ENCODE measurements at regions not wholly inside any gene's neighbourhood (a gene's known extent, or its start where the extent isn't known, plus 50 kb on each side); places are given as distances from the start of the nearest gene placed in this dataset.

DNA sequence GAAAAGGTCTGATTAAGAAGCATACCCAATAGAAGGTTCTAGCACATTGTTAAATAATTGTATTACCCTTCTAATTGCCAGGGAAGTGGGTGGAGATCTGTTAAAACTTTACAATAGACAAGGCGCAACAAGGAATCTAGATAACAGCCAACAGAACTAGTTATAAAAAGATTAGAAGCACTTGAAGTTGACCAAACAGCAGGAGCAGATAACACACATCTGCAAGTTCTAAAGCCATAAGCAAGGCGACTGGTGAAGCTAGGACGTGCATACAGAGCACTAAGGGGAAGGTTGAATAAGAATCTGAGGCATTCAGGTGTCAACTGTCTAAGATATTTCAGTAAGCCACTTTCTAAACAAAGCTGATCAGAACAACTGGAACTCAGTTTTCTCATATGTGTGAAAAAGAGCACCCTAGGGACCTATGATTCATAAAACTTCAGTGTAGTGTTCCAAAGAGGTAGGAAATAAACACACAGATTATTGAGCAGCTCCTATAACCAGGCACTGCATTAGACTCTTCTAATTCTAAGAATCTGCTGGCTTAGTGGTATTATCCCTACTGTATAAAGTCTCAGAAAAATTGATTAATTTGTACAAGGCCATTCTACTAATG lies 111.2 kb downstream of the SAMD9 start:
- H3K36me3 ChIP-seq (ENCODE audit: control insufficient read depth in 2 of 2, extremely low read depth in 1 of 2, insufficient read depth in 2 of 2, low read length in 2 of 2), result no peaks in the 10 kb centered on the region
- H3K79me2 ChIP-seq (ENCODE audit: control insufficient read depth, insufficient read depth, low read length), result no peaks in the 10 kb centered on the region
- no peaks in the 10 kb centered on the region for H4K20me1 ChIP-seq (ENCODE audit: control insufficient read depth, extremely low read depth, insufficient read depth, low read length)
- H3K27ac ChIP-seq (ENCODE audit: control insufficient read depth, insufficient read depth, low read length), result no peak overlapping the region
- H3K4me2 ChIP-seq (ENCODE audit: control insufficient read depth, extremely low read depth, insufficient read depth, low read depth, low read length), result no peak overlapping the region
- H3K4me3 ChIP-seq (ENCODE audit: control insufficient read depth in 2 of 3, extremely low read depth in 1 of 3, insufficient read depth in 2 of 3, low read depth in 1 of 3, low read length in 3 of 3), result no peak overlapping the region
- dilution Hi-C loops (cut with MboI; ENCODE audit: extremely low pct_ligation_motif_present, low sequenced_read_pairs), result no loop called here
- TF ChIP-seq EZH2 (IDR thresholded peaks at IDR 0.05; ENCODE audit: low read length), result no peak
- TF ChIP-seq, protein P1, sequence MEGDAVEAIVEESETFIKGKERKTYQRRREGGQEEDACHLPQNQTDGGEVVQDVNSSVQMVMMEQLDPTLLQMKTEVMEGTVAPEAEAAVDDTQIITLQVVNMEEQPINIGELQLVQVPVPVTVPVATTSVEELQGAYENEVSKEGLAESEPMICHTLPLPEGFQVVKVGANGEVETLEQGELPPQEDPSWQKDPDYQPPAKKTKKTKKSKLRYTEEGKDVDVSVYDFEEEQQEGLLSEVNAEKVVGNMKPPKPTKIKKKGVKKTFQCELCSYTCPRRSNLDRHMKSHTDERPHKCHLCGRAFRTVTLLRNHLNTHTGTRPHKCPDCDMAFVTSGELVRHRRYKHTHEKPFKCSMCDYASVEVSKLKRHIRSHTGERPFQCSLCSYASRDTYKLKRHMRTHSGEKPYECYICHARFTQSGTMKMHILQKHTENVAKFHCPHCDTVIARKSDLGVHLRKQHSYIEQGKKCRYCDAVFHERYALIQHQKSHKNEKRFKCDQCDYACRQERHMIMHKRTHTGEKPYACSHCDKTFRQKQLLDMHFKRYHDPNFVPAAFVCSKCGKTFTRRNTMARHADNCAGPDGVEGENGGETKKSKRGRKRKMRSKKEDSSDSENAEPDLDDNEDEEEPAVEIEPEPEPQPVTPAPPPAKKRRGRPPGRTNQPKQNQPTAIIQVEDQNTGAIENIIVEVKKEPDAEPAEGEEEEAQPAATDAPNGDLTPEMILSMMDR (optimal IDR thresholded peaks at IDR 0.05 in 1 of 3, IDR thresholded peaks at IDR 0.05 in 1 of 3, conservative IDR thresholded peaks at IDR 0.05 in 1 of 3; ENCODE audit: extremely low read depth in 1 of 3, insufficient read depth in 2 of 3, low read length in 3 of 3), result no peak
- FAIRE-seq, result no peak
- no peaks in the 10 kb centered on the region for H3K27me3 ChIP-seq (ENCODE audit: control insufficient read depth, extremely low read depth, insufficient read depth, low read length)
- no peak overlapping the region for H2AFZ ChIP-seq (ENCODE audit: control insufficient read depth, low read length)
- no peaks in the 10 kb centered on the region for H3K4me1 ChIP-seq (ENCODE audit: control insufficient read depth, extremely low read depth, insufficient read depth, low read length)
- H3K9me1 ChIP-seq (ENCODE audit: control insufficient read depth, extremely low read depth, insufficient read depth, low read length), result no peaks in the 10 kb centered on the region
- DNase-seq (ENCODE audit: low read depth, low spot score), result no peak
- no peaks in the 10 kb centered on the region for H3K9me3 ChIP-seq (ENCODE audit: control insufficient read depth, low read depth, low read length)
- no peak overlapping the region for H3K9ac ChIP-seq (ENCODE audit: control insufficient read depth, extremely low read depth, insufficient read depth, low read length)

DNA sequence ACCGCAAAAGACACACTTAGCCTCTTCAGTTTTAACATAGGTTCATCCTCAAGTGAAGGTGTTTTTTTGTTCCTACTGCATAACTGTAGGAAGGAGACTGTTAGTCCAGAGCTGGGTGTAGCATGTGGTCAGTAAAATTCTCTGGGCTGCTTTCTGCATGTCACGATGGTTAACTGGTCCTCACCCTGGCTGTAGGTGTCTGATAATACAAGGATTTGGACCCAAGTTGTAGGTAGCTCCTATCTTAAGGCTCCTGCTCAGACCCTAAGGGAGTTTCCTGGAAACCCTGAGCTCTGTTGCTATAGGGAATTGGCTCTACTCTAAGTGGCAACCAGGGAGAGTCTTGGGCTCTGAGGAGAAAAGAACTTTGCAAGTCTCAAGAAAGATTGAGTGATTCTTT lies 112.9 kb downstream of the SAMD9 start:
- Histone ChIP-seq H3K4me3 (ENCODE audit: control insufficient read depth in 2 of 3, extremely low read depth in 1 of 3, insufficient read depth in 2 of 3, low read depth in 1 of 3, low read length in 3 of 3) (no peak overlapping the region), H3K27me3 (ENCODE audit: control insufficient read depth, extremely low read depth, insufficient read depth, low read length) (no peaks in the 10 kb centered on the region), H3K4me2 (ENCODE audit: control insufficient read depth, extremely low read depth, insufficient read depth, low read depth, low read length) (no peak overlapping the region), H3K36me3 (ENCODE audit: control insufficient read depth in 2 of 2, extremely low read depth in 1 of 2, insufficient read depth in 2 of 2, low read length in 2 of 2) (no peaks in the 10 kb centered on the region), H4K20me1 (ENCODE audit: control insufficient read depth, extremely low read depth, insufficient read depth, low read length) (no peaks in the 10 kb centered on the region), H3K27ac (ENCODE audit: control insufficient read depth, insufficient read depth, low read length) (no peak overlapping the region), H3K4me1 (ENCODE audit: control insufficient read depth, extremely low read depth, insufficient read depth, low read length) (no peaks in the 10 kb centered on the region), H3K9me1 (ENCODE audit: control insufficient read depth, extremely low read depth, insufficient read depth, low read length) (no peaks in the 10 kb centered on the region), H2AFZ (ENCODE audit: control insufficient read depth, low read length) (no peak overlapping the region), H3K9me3 (ENCODE audit: control insufficient read depth, low read depth, low read length) (no peaks in the 10 kb centered on the region), H3K79me2 (ENCODE audit: control insufficient read depth, insufficient read depth, low read length) (no peaks in the 10 kb centered on the region), H3K9ac (ENCODE audit: control insufficient read depth, extremely low read depth, insufficient read depth, low read length) (no peak overlapping the region)
- FAIRE-seq (no peak), DNase-seq (ENCODE audit: low read depth, low spot score) (no peak)
- TF ChIP-seq, protein P1 (optimal IDR thresholded peaks at IDR 0.05 in 1 of 3, IDR thresholded peaks at IDR 0.05 in 1 of 3, conservative IDR thresholded peaks at IDR 0.05 in 1 of 3; ENCODE audit: extremely low read depth in 1 of 3, insufficient read depth in 2 of 3, low read length in 3 of 3), result no peak
- no peak for TF ChIP-seq EZH2 (IDR thresholded peaks at IDR 0.05; ENCODE audit: low read length)
- dilution Hi-C loops (cut with MboI; ENCODE audit: extremely low pct_ligation_motif_present, low sequenced_read_pairs), result no loop called here

All from keratinocyte (primary cell).